ENCODE measurements at regions not wholly inside any gene's neighbourhood (a gene's known extent, or its start where the extent isn't known, plus 50 kb on each side); places are given as distances from the start of the nearest gene placed in this dataset.

DNA sequence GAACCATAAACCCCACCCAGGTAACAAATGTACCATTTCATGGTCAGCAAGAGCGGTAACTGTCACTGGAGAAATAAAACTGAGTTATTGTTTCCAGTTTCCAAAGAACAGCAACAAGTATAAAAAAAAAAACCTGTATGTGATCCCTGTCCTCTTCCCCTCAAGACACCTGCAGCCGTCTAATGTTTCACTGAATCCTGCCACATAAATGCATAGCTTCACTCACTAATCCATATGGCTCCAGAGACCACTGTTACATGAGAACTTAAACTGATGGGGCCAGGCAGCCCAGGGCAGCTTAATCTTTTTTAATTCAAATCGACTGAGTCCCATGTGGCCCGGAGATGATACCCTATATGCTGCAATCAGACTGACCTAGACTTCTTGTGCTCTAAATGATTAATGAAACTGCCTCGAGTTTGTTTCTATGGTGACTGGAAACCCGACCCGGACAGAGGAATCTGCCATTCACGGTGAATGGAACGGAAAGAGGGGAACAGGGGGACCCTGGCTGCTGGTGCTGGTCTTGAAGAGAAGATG, 60.9 kb upstream of the SIX2 start:
- no CpG with 5 or more reads among the region's 9 CpGs for WGBS, 2 donors (ENCODE audit: extremely low coverage in 2 of 2, insufficient read length in 2 of 2, insufficient replicate concordance in 1 of 2)
- Histone ChIP-seq H3K27ac (replicated peaks; ENCODE audit: low read length) (no peak overlapping the region), H3K14ac (ENCODE audit: low read length) (no peak overlapping the region)

DNA sequence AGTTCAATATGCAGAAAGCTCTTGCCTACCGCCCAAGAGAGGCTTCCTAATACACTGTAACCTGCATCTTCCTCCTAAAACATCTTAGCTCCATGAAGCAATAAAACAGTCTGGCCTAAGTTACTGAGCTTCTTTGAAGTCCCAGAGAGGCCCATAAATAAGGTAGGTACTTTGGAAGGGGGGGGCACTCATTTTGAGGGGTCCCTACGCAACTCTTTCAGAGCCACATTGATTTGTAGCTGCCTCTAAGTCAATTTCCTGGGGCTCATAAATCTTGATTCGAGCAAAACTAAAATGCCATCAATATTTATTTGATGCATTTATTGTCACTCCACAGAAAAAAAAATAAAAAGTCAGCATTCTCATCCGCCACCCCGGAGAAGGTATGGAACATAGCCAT, 60.4 kb upstream of the SIX2 start:
- no peak overlapping the region for H2AK5ac ChIP-seq (ENCODE audit: low read depth, low read length)
- no peak overlapping the region for H4K91ac ChIP-seq (ENCODE audit: low read depth, low read length, poor library complexity)
- H3K79me1 ChIP-seq (ENCODE audit: low read depth, low read length), result no peaks in the 10 kb centered on the region
- no CpG with 5 or more reads among the region's 5 CpGs for WGBS, 2 donors (ENCODE audit: extremely low coverage in 2 of 2, insufficient read length in 2 of 2, insufficient replicate concordance in 1 of 2)
- no peak overlapping the region for H3K18ac ChIP-seq (ENCODE audit: low read length)
- no peak for DNase-seq (ENCODE audit: low spot score)
- no peak overlapping the region for H3K14ac ChIP-seq (ENCODE audit: low read length)
- H3K4me1 ChIP-seq (ENCODE audit: control insufficient read depth in 2 of 2, insufficient read depth in 1 of 2, low read depth in 1 of 2, low read length in 2 of 2), result peaks cover 9 to 11% of the 10 kb centered on the region in 2 donors
- no peak overlapping the region for H2AFZ ChIP-seq (ENCODE audit: low read length)
- H3K23ac ChIP-seq (ENCODE audit: low read depth, low read length, poor library complexity), result no peak overlapping the region
- H2BK15ac ChIP-seq (ENCODE audit: low read length), result no peak overlapping the region
- no peak overlapping the region for H3K9ac ChIP-seq (ENCODE audit: low read depth, low read length, poor library complexity)
- no peak overlapping the region for H3K27ac ChIP-seq (replicated peaks; ENCODE audit: low read length)
- H3K4ac ChIP-seq (ENCODE audit: low read length), result no peak overlapping the region
- no peak overlapping the region for H3K4me3 ChIP-seq (ENCODE audit: low read length in 2 of 2)
- H3K27me3 ChIP-seq (ENCODE audit: control insufficient read depth in 3 of 3, insufficient read depth in 3 of 3, low read depth in 1 of 3, low read length in 3 of 3), result peaks cover 0 to 3% (median 0%) of the 10 kb centered on the region in 3 experiments
- no peak overlapping the region for H3K4me2 ChIP-seq (ENCODE audit: insufficient read depth, low read length, poor library complexity, severe bottlenecking)
- peaks cover 0 to 2% of the 10 kb centered on the region in 2 donors for H3K9me3 ChIP-seq (replicated peaks in 1 of 2; ENCODE audit: control insufficient read depth in 2 of 2, insufficient read depth in 1 of 2, low read depth in 1 of 2, low read length in 2 of 2)
- no peaks in the 10 kb centered on the region for H3K36me3 ChIP-seq (replicated peaks in 1 of 2; ENCODE audit: control insufficient read depth in 2 of 2, insufficient read depth in 2 of 2, low read length in 2 of 2)
- H2BK12ac ChIP-seq (ENCODE audit: low read length), result no peak overlapping the region
- no peak overlapping the region for H2BK120ac ChIP-seq (ENCODE audit: low read depth, low read length)
- no peak overlapping the region for H2BK5ac ChIP-seq (ENCODE audit: low read length)
- H4K8ac ChIP-seq (ENCODE audit: low read depth, low read length), result no peak overlapping the region

More for the DNA sequence above, 60.9 kb upstream of the SIX2 start:
- H4K8ac ChIP-seq (ENCODE audit: low read depth, low read length), result no peak overlapping the region
- H2AFZ ChIP-seq (ENCODE audit: low read length), result peak overlapping the region; percentile 32
- no peak overlapping the region for H4K91ac ChIP-seq (ENCODE audit: low read depth, low read length, poor library complexity)
- H2BK15ac ChIP-seq (ENCODE audit: low read length), result no peak overlapping the region
- H3K18ac ChIP-seq (ENCODE audit: low read length), result no peak overlapping the region
- H2BK120ac ChIP-seq (ENCODE audit: low read depth, low read length), result no peak overlapping the region
- H3K27me3 ChIP-seq (ENCODE audit: control insufficient read depth in 3 of 3, insufficient read depth in 3 of 3, low read depth in 1 of 3, low read length in 3 of 3), result peaks cover 0 to 3% (median 0%) of the 10 kb centered on the region in 3 experiments
- no peaks in the 10 kb centered on the region for H3K36me3 ChIP-seq (replicated peaks in 1 of 2; ENCODE audit: control insufficient read depth in 2 of 2, insufficient read depth in 2 of 2, low read length in 2 of 2)
- H3K9ac ChIP-seq (ENCODE audit: low read depth, low read length, poor library complexity), result no peak overlapping the region
- H2AK5ac ChIP-seq (ENCODE audit: low read depth, low read length), result no peak overlapping the region
- H3K9me3 ChIP-seq (replicated peaks in 1 of 2; ENCODE audit: control insufficient read depth in 2 of 2, insufficient read depth in 1 of 2, low read depth in 1 of 2, low read length in 2 of 2), result peaks cover 0 to 2% of the 10 kb centered on the region in 2 donors
- H2BK12ac ChIP-seq (ENCODE audit: low read length), result no peak overlapping the region
- peaks cover 9 to 12% of the 10 kb centered on the region in 2 donors for H3K4me1 ChIP-seq (ENCODE audit: control insufficient read depth in 2 of 2, insufficient read depth in 1 of 2, low read depth in 1 of 2, low read length in 2 of 2)
- no peak overlapping the region for H3K23ac ChIP-seq (ENCODE audit: low read depth, low read length, poor library complexity)
- H2BK5ac ChIP-seq (ENCODE audit: low read length), result no peak overlapping the region
- no peak for DNase-seq (ENCODE audit: low spot score)
- H3K4me2 ChIP-seq (ENCODE audit: insufficient read depth, low read length, poor library complexity, severe bottlenecking), result peak overlapping the region; percentile 2
- H3K79me1 ChIP-seq (ENCODE audit: low read depth, low read length), result no peaks in the 10 kb centered on the region
- H3K4me3 ChIP-seq (ENCODE audit: low read length in 2 of 2), result no peak overlapping the region
- no peak overlapping the region for H3K4ac ChIP-seq (ENCODE audit: low read length)

DNA sequence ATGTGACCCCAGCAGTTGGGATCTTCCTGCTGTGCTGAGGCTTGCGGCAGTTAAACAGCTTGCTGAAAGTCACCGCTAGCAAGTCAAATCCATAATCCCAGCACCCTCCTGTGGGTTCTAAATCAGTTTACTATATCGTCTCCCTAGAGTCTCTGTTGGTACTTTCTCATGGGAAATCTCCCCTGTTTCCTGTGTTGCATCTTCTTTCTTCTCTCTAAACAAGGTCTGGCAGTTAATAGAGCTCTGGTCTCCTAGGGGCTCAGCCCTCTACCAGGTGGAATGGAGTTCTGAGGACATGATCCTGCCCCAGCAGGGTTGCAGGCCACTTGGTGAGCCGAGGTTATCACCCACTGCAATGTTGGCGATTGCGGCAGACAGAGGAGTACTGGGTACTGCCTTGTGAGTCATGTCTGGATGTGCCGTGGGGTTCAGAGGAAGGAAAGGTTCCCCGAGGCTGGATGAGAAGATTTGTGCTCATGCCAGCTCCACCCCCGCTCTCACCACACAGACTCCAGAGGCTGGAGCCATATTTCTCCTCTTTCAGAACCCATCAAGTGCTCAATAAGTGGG, 59.4 kb upstream of the SIX2 start:
- H2AFZ ChIP-seq (ENCODE audit: low read length), result no peak overlapping the region
- H3K14ac ChIP-seq (ENCODE audit: low read length), result no peak overlapping the region
- no peak overlapping the region for H2AK5ac ChIP-seq (ENCODE audit: low read depth, low read length)
- H2BK15ac ChIP-seq (ENCODE audit: low read length), result no peak overlapping the region
- H3K4me2 ChIP-seq (ENCODE audit: insufficient read depth, low read length, poor library complexity, severe bottlenecking), result no peak overlapping the region
- H2BK5ac ChIP-seq (ENCODE audit: low read length), result no peak overlapping the region
- H3K4ac ChIP-seq (ENCODE audit: low read length), result no peak overlapping the region
- H3K27me3 ChIP-seq (ENCODE audit: control insufficient read depth in 3 of 3, insufficient read depth in 3 of 3, low read depth in 1 of 3, low read length in 3 of 3), result peaks cover 0 to 3% (median 0%) of the 10 kb centered on the region in 3 experiments
- no peak overlapping the region for H3K4me3 ChIP-seq (ENCODE audit: low read length in 2 of 2)
- no peak for DNase-seq (ENCODE audit: low spot score)
- H3K36me3 ChIP-seq (replicated peaks in 1 of 2; ENCODE audit: control insufficient read depth in 2 of 2, insufficient read depth in 2 of 2, low read length in 2 of 2), result no peaks in the 10 kb centered on the region
- no peak overlapping the region for H4K8ac ChIP-seq (ENCODE audit: low read depth, low read length)
- no peak overlapping the region for H4K91ac ChIP-seq (ENCODE audit: low read depth, low read length, poor library complexity)
- H3K23ac ChIP-seq (ENCODE audit: low read depth, low read length, poor library complexity), result no peak overlapping the region
- no CpG with 5 or more reads among the region's 9 CpGs for WGBS, 2 donors (ENCODE audit: extremely low coverage in 2 of 2, insufficient read length in 2 of 2, insufficient replicate concordance in 1 of 2)
- peak overlapping the region; percentile 23 for H3K18ac ChIP-seq (ENCODE audit: low read length)
- H3K79me1 ChIP-seq (ENCODE audit: low read depth, low read length), result no peaks in the 10 kb centered on the region
- no peak overlapping the region for H3K9ac ChIP-seq (ENCODE audit: low read depth, low read length, poor library complexity)
- peaks cover 9 to 11% of the 10 kb centered on the region in 2 donors for H3K4me1 ChIP-seq (ENCODE audit: control insufficient read depth in 2 of 2, insufficient read depth in 1 of 2, low read depth in 1 of 2, low read length in 2 of 2)
- no peak overlapping the region for H2BK12ac ChIP-seq (ENCODE audit: low read length)
- H2BK120ac ChIP-seq (ENCODE audit: low read depth, low read length), result no peak overlapping the region
- H3K9me3 ChIP-seq (replicated peaks in 1 of 2; ENCODE audit: control insufficient read depth in 2 of 2, insufficient read depth in 1 of 2, low read depth in 1 of 2, low read length in 2 of 2), result peaks cover 0 to 2% of the 10 kb centered on the region in 2 donors
- H3K27ac ChIP-seq (replicated peaks; ENCODE audit: low read length), result no peak overlapping the region

DNA sequence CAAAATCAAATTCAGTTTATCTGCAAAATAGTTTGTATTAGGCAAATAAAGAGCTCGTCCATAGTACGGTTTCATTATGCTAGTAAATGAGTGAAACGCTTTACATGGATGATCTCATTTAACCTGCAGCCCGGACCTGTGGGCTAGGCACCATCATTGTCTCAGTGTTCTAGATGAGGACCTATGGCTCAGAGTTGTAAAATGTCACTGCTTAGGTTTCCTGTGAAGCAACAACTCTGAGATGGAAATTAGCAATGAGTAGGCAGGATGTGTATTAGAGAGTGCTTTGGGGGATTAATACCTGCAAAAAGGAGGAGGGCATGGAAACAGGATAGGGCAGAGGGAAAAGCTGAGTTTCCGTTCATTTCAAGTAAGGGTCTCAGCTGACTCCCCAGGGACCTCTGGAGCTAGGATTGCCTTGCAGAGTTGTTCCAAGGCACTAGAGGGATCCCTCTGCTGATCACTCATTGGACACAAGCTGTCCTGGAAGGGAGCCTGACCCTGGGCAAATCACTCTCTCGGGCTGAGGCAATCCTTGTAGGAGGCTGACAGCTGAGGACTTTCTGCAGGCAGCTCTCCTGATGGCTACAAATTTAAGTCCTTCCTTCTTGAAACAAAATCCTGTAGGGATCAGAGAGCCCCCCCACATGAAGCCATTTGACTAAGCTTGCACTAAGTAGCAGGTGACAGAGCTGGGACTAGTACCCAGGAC, 58.8 kb upstream of the SIX2 start:
- Histone ChIP-seq H3K18ac (ENCODE audit: low read length) (peak overlapping the region; percentile 23), H3K79me1 (ENCODE audit: low read depth, low read length) (no peaks in the 10 kb centered on the region), H3K9me3 (replicated peaks in 1 of 2; ENCODE audit: control insufficient read depth in 2 of 2, insufficient read depth in 1 of 2, low read depth in 1 of 2, low read length in 2 of 2) (peaks cover 0 to 2% of the 10 kb centered on the region in 2 donors), H2AK5ac (ENCODE audit: low read depth, low read length) (no peak overlapping the region), H2BK12ac (ENCODE audit: low read length) (no peak overlapping the region), H3K4ac (ENCODE audit: low read length) (no peak overlapping the region), H2BK15ac (ENCODE audit: low read length) (no peak overlapping the region), H2AFZ (ENCODE audit: low read length) (no peak overlapping the region), H4K8ac (ENCODE audit: low read depth, low read length) (no peak overlapping the region), H3K27me3 (ENCODE audit: control insufficient read depth in 3 of 3, insufficient read depth in 3 of 3, low read depth in 1 of 3, low read length in 3 of 3) (peaks cover 0 to 1% (median 0%) of the 10 kb centered on the region in 3 experiments), H3K9ac (ENCODE audit: low read depth, low read length, poor library complexity) (no peak overlapping the region), H3K4me1 (ENCODE audit: control insufficient read depth in 2 of 2, insufficient read depth in 1 of 2, low read depth in 1 of 2, low read length in 2 of 2) (peaks cover 9 to 11% of the 10 kb centered on the region in 2 donors), H3K27ac (replicated peaks; ENCODE audit: low read length) (no peak overlapping the region), H3K14ac (ENCODE audit: low read length) (no peak overlapping the region), H2BK5ac (ENCODE audit: low read length) (no peak overlapping the region), H2BK120ac (ENCODE audit: low read depth, low read length) (no peak overlapping the region), H3K4me3 (ENCODE audit: low read length in 2 of 2) (no peak overlapping the region), H3K23ac (ENCODE audit: low read depth, low read length, poor library complexity) (no peak overlapping the region), H3K36me3 (replicated peaks in 1 of 2; ENCODE audit: control insufficient read depth in 2 of 2, insufficient read depth in 2 of 2, low read length in 2 of 2) (no peaks in the 10 kb centered on the region), H4K91ac (ENCODE audit: low read depth, low read length, poor library complexity) (no peak overlapping the region), H3K4me2 (ENCODE audit: insufficient read depth, low read length, poor library complexity, severe bottlenecking) (no peak overlapping the region)
- no peak for DNase-seq (ENCODE audit: low spot score)
- WGBS, 2 donors (ENCODE audit: extremely low coverage in 2 of 2, insufficient read length in 2 of 2, insufficient replicate concordance in 1 of 2), result no CpG with 5 or more reads among the region's 6 CpGs
